GM18498 (cell line): ENCODE measurements at regions not wholly inside any gene's neighbourhood (a gene's known extent, or its start where the extent isn't known, plus 50 kb on each side); places are given as distances from the start of the nearest gene placed in this dataset.
"Not testable (repeated sequence)": the region's sequence is repeated elsewhere in the genome, so short reads cannot be mapped to it uniquely, and the experiment has no call there.

Experiments used
- ATAC-seq: cut with Tn5 transposase; IDR thresholded peaks from one replicate; pipeline ENCODE4 v1.9.1; 2021; ENCODE audit warnings: mild to moderate bottlenecking, moderate library complexity; ENCODE audit not compliant: unreplicated experiment

GRCh38 chr14:44721395-44721794, 214.3 kb upstream of the FSCB start:
- ATAC-seq: not testable (repeated sequence)

GRCh38 chr14:44720707-44721106, 213.6 kb upstream of the FSCB start:
- ATAC-seq: no peak

- no peak for ATAC-seq
These were observed 205.1 kb upstream of the FSCB start for GRCh38 chr14:44712024-44712815.

- ATAC-seq: no peak
These were observed 194.6 kb upstream of the FSCB start for GRCh38 chr14:44701563-44702263.

GRCh38 chr14:44700694-44701093, 193.6 kb upstream of the FSCB start:
- ATAC-seq: no peak

- ATAC-seq: no peak
These were observed 193.1 kb upstream of the FSCB start for GRCh38 chr14:44700184-44700583.

- no peak for ATAC-seq
These were observed 192.3 kb upstream of the FSCB start for GRCh38 chr14:44699391-44699790.

- no peak for ATAC-seq
These were observed 162.4 kb upstream of the FSCB start for GRCh38 chr14:44669496-44669895.

GRCh38 chr14:44663136-44663535, 156.1 kb upstream of the FSCB start:
- ATAC-seq: no peak

GRCh38 chr14:44662250-44662891, 155.3 kb upstream of the FSCB start:
- no peak for ATAC-seq

GRCh38 chr14:44658389-44658696, 151.3 kb upstream of the FSCB start:
- ATAC-seq: no peak

- no peak for ATAC-seq
These were observed 150.8 kb upstream of the FSCB start for GRCh38 chr14:44657696-44658388.

- no peak for ATAC-seq
These were observed 150.1 kb upstream of the FSCB start for GRCh38 chr14:44657203-44657602.

GRCh38 chr14:44654591-44654990, 147.5 kb upstream of the FSCB start:
- no peak for ATAC-seq

GRCh38 chr14:44653641-44654040, 146.6 kb upstream of the FSCB start:
- no peak for ATAC-seq

- no peak for ATAC-seq
These were observed 145.6 kb upstream of the FSCB start for GRCh38 chr14:44652640-44653039.

GRCh38 chr14:44649061-44649460, 142.0 kb upstream of the FSCB start:
- no peak for ATAC-seq

- ATAC-seq: no peak
These were observed 133.3 kb upstream of the FSCB start for GRCh38 chr14:44640416-44640815.

- no peak for ATAC-seq
These were observed 132.8 kb upstream of the FSCB start for GRCh38 chr14:44639781-44640385.

GRCh38 chr14:44634692-44635091, 127.6 kb upstream of the FSCB start:
- ATAC-seq: no peak

- no peak for ATAC-seq
These were observed 119.3 kb upstream of the FSCB start for GRCh38 chr14:44626423-44626822.
